M059J (cell line): ENCODE measurements at regions not wholly inside any gene's neighbourhood (a gene's known extent, or its start where the extent isn't known, plus 50 kb on each side); places are given as distances from the start of the nearest gene placed in this dataset.

ENCODE experiments used
- DNase-seq: peaks from one replicate; pipeline ENCODE4 v3.0.0-alpha.2; 2012; ENCODE audit warnings: low read depth

DNA sequence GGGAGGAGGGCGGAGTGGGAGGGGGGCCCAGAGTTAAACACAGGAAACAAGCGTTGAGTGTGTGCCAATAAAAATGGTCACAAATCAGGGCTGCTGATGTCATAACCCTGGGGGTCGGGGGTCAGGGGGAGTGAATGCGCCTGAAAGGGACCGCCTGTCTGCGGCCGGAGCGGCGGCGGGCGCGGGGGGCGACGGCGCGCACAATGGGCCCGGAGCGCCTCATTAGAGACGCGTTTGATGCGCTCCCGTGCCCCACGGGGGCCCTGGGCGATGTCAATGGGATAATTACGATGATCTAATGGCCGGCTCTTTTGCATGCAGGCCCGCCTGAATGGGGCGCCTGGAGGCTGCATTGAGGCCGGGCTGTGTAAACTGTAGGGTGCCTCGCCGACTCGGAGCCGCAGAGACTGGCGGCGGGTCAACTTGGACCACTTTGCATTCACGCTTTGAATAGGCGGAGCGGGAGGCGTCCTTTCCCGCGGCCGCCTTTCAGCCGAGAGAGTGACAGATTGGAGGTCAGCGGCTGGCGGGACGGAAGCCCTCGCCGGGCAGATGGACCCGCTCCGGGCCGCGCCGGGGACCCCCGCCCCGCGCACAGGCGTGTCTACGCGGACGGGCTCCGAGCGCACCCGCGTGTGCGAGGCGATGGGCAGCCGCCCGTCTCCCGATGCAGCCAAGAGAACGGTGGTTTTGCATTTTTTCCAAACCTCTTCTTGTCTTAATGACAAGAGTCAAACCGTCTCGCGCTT is 296.1 kb downstream of the TFAP2C start:
- DNase-seq, result peak; percentile 33

GRCh38 chr20:56925831-56926170 is 296.7 kb downstream of the TFAP2C start:
- no peak for DNase-seq

DNA sequence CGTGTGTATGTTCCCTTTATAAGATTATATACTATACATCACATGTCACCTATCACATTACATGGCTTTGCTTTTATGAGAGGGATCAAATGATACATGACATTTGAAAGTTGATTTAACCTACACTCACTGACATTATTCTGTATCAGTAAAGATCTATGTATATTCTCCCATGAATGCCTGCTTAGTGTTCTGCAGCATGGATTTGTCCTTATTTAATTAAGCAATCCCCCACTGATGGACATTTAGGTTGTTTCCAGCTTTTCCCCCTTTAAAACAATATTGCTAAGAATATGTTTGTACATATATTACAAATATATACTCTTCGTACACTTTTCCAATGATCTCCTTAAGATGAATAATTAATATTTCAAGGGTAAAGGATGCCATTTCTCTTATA is 297.4 kb downstream of the TFAP2C start:
- DNase-seq, result no peak

- no peak for DNase-seq
These were observed 298.0 kb downstream of the TFAP2C start for GRCh38 chr20:56927127-56927526.

DNA sequence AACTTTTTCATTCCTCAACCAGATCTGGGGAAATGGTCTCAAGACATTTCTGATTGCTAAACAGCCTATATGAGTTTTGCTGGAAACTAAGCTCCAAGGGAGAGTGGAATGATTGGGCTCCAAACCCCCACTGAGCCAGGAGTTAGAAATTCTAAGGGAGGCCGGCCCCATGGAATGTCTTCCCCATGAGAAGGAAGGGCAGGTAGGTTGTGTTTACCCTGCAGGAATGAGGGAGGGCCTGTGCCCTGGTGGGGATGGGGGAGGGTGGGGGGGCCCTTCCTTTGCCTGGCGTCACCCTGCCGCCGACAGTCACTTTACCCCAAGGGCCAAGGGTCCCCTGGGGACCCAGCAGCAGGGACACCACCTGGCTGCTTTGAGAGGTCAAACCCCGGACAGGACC is 298.9 kb downstream of the TFAP2C start:
- no peak for DNase-seq

- DNase-seq, result no peak
These were observed 300.5 kb downstream of the TFAP2C start for GRCh38 chr20:56929606-56930005.

GRCh38 chr20:56930876-56931275 is 301.8 kb downstream of the TFAP2C start:
- DNase-seq, result no peak

DNA sequence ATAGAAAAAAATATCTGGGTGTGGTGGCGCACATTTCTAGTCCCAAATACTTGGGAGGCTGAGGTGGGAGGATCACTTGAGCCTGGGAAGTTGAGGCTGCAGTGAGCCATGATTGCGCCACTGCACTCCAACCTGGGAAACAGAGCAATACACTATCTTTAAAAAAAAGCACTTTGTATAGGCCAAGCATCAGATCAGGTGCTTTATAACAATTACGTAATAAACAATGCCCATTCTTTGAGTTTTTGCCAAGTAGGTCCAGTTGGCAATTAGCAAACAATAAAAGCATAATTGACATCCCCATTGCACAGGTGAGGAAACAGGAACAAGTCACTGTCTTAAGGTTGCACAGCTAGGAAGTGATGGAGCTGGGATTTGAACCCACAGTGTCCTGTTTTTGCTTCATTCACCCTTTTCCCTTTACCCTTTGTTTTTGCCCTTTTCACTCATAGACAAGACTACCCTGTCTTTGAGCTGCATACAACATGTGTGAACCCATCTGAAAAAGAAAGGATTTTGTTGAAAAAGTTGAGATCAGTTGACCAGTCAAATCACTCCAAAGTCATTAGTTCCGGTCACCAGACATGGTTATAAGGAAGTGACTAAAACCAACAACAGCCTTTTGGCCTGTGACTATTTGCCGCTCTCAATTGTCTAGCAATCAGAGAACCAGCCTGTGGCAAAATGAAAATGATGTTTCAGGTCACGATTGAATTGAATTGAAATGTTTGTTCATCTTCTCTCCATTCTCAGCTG is 303.6 kb downstream of the TFAP2C start:
- DNase-seq, result peak; percentile 27

GRCh38 chr20:56933331-56933698 is 304.2 kb downstream of the TFAP2C start:
- DNase-seq, result peak; percentile 32

- DNase-seq, result no peak
These were observed 305.8 kb downstream of the TFAP2C start for GRCh38 chr20:56934888-56935287.

GRCh38 chr20:56940466-56940865 is 311.4 kb downstream of the TFAP2C start:
- no peak for DNase-seq

GRCh38 chr20:56941101-56941686 is 312.1 kb downstream of the TFAP2C start:
- DNase-seq, result no peak

DNA sequence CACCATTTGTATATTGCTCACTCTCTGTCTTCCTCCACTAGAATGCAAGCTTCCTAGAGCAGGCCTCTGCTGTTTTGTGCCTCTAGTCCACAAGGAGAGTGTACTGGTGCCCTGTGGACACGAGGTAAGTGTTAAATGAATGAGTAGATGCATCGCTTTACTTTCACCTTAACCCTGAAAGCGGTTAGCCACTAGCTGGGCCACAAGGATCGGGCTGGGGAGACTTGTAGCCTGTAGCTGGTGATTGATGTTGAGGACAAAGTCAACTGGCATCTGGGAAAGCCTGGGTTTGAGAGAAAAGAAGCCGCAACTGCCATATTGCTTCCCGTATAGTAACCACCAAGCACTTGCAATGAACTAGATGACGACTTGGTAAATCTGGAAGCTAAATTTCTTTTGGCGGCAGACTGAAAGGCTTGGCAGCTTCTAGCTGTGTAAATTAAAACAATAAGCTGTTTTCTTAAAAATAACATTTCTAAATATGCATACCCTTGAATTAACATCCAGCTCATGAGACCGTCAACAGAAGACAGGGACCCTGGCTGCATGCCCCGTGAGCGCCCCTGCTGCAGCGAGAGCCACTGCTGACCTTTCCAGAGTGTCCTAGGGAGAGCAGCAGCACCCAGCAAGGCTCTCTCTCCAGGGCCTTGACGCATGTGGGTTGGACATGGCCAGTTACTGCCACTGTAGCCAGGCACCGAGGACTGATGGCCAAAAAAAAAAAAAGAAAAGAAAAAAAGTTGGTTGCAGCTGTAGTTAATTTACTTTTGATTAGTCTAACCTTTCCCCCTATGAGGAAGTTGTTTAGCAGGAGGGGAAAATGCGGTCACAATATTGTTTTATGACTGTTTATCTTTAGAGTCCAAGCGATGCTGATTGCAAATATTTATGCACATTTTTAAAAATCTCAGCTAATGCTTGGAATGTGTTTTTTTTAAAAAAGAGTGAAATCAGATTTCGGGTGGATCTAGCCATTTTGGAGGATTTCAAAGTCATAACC is 315.1 kb downstream of the TFAP2C start:
- no peak for DNase-seq

DNA sequence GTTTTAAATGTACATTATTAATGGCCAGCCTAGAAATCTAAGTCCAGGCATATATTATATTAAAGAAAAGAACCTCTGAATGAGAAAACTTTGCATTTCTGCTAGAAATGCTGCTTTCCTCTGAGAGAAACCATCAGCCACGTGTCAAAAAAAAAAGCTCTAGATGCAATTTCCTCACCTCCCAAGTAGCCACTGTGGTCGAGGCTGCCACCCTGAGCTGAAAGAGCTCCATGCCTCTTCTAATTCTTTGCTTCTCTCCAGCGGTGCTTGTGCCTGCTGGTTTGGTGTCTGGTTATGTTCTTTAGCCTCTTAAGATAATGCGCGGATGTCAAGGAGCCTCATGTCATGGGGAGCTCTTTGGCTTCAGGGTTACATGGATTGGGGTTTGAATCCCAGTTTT is 316.0 kb downstream of the TFAP2C start:
- DNase-seq, result no peak

DNA sequence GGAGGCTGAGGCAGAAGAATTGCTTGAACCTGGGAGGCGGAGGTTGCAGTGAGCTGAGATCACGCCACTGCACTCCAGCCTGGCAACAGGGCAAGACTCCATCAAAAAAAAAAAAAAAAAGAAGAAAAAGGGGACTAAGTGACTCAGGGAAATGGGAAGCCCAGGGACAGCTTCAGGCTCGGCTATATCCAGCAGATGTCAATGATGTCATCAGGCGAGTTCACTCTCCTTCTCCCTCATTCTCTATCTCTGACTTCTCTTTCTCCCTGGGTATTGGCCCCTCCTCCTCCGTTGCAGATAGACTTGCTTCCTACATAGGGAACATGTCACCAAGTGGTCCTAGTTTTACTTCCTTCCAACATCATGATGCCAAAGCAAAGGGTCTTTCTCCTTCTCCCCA is 316.8 kb downstream of the TFAP2C start:
- DNase-seq, result no peak

DNA sequence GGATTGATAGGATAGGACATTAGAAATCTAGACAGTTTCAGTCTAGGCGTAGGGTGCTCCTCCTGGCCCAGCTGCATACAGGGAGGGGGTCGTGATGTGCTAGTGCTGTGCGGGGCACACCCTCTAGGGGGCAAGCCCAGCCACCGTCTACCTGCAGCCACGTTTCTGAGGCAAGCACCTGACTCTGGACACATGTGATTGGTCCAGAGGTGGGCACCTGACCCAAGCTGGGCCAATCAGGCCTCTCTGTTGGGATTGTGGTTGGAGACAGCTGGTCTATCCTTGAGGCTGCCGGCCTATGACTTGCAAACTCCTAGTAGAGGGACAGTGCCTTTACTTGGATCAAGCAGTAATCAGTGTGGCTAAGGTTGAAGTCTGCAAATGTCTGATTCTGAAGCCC is 317.1 kb downstream of the BMP7 start:
- DNase-seq, result no peak

GRCh38 chr20:56952258-56953047 is 314.0 kb downstream of the BMP7 start:
- DNase-seq, result no peak

- no peak for DNase-seq
These were observed 313.3 kb downstream of the BMP7 start for GRCh38 chr20:56953048-56953586.

DNA sequence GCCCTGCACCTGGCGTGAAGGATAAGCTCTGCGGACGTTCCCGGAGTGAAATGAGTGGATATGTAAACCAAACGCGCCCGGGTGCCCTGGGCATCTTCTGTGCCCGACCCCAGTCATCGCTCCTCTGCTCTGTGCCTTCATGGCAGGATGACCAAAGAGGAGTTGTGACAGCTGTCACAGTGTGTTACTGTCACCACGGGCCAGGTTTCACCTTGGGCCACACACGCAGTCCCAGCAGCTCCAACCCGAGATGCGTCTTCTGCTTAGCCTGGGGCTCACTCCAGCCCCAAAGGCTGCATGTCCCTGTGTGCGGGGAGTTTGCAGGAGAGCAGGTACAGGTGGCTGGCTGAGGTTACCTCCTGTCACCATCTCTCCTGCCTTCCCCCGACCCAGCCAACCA is 311.6 kb downstream of the BMP7 start:
- DNase-seq, result no peak

DNA sequence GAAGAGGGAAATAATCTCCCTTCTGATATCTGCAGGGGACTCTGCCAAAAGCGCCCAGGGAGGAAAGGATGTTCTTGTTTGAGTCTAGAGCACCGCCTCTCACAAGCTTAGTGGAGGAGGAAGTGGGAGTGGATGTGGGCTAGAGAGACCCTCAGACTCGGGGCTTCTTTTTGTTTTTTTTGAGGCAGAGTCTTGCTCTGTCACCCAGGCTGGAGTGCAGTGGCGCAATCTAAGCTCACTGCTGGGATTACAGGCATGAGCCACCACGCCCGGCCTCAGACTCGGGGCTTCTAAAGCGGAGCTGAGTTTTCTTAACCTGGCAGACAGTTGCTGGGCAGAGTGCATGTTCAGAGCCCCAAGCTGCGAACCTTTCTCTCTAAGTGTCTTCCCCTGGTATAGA is 310.8 kb downstream of the BMP7 start:
- DNase-seq, result no peak

DNA sequence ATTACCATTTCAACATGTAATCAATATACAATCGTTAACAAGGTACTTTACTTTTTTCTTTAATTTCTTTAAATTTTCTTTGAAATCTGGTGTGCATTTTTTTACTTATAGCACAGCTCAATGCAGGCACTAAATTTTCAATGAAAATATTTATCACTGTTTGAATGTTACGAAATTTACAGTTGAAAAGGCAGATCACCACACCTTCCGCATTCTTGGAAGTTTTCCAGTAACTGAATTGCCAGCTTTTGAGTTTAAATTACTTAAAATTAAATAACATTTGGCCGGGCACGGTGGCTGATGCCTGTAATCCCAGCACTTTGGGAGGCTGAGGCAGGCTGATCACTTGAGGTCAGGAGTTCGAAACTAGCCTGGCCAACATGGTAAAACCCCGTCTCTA is 309.9 kb downstream of the BMP7 start:
- DNase-seq, result no peak
